Neural cell (in vitro differentiated cells): ENCODE measurements at regions not wholly inside any gene's neighbourhood (a gene's known extent, or its start where the extent isn't known, plus 50 kb on each side); places are given as distances from the start of the nearest gene placed in this dataset.
"Not testable (repeated sequence)": the region's sequence is repeated elsewhere in the genome, so short reads cannot be mapped to it uniquely, and the experiment has no call there.

ENCODE experiments used
- CTCF ChIP-seq: fragments of 450-650 bp; IDR thresholded peaks from 2 replicates; pipeline ENCODE4 v1.5.1; 2014; ENCODE audit warnings: antibody characterized with exemption, mild to moderate bottlenecking, moderate library complexity; ENCODE audit not compliant: poor library complexity, severe bottlenecking
- EP300 ChIP-seq: fragments of 450-650 bp; conservative IDR thresholded peaks from 2 replicates; pipeline ENCODE4 v1.6.1; 2014; ENCODE audit warnings: antibody characterized with exemption, mild to moderate bottlenecking, moderate library complexity; ENCODE audit not compliant: poor library complexity, severe bottlenecking
- EZH2 ChIP-seq: fragments of 200-600, 300-800 bp; shearing (Covaris generic), sonication (generic); IDR thresholded peaks from 2 replicates; pipeline ENCODE4 v1.6.1; 2014; ENCODE audit warnings: antibody characterized with exemption, low read length, borderline replicate concordance, mild to moderate bottlenecking; ENCODE audit not compliant: insufficient read depth, poor library complexity, severe bottlenecking
- POLR2AphosphoS5 ChIP-seq: IDR thresholded peaks from 2 replicates; pipeline ENCODE4 v1.6.1; 2012
- TAF1 ChIP-seq: IDR thresholded peaks from 2 replicates; pipeline ENCODE4 v1.6.1; 2012; ENCODE audit warnings: low read depth
- TF ChIP-seq, protein P1 (sequence below): IDR thresholded peaks from 2 replicates; pipeline ENCODE4 v1.6.1; 2012; ENCODE audit warnings: borderline replicate concordance

DNA sequence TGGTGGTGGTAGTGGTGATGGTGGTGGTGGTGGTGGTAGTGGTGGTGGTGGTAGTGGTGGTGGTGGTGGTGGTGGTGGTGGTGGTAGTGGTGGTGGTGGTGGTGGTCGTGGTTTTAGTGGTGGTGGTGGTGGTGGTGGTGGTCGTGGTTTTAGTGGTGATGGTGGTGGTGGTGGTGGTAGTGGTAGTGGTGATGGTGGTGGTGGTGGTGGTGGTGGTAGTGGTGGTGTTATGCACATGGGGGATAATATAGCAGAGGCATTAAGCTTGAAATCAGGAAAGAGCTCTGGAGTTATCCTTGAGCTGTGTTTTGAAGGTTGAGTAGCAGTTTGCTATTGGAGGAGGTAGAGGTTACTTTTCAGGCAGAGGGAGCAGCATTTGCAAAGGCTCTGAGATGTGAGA, 94.6 kb upstream of the TPTE start:
- TF ChIP-seq CTCF, EZH2, POLR2AphosphoS5, TAF1, EP300: not testable (repeated sequence)
- TF ChIP-seq, protein P1, sequence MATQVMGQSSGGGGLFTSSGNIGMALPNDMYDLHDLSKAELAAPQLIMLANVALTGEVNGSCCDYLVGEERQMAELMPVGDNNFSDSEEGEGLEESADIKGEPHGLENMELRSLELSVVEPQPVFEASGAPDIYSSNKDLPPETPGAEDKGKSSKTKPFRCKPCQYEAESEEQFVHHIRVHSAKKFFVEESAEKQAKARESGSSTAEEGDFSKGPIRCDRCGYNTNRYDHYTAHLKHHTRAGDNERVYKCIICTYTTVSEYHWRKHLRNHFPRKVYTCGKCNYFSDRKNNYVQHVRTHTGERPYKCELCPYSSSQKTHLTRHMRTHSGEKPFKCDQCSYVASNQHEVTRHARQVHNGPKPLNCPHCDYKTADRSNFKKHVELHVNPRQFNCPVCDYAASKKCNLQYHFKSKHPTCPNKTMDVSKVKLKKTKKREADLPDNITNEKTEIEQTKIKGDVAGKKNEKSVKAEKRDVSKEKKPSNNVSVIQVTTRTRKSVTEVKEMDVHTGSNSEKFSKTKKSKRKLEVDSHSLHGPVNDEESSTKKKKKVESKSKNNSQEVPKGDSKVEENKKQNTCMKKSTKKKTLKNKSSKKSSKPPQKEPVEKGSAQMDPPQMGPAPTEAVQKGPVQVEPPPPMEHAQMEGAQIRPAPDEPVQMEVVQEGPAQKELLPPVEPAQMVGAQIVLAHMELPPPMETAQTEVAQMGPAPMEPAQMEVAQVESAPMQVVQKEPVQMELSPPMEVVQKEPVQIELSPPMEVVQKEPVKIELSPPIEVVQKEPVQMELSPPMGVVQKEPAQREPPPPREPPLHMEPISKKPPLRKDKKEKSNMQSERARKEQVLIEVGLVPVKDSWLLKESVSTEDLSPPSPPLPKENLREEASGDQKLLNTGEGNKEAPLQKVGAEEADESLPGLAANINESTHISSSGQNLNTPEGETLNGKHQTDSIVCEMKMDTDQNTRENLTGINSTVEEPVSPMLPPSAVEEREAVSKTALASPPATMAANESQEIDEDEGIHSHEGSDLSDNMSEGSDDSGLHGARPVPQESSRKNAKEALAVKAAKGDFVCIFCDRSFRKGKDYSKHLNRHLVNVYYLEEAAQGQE = not testable (repeated sequence)
